Mammary epithelial cell (primary cell): ENCODE measurements at regions not wholly inside any gene's neighbourhood (a gene's known extent, or its start where the extent isn't known, plus 50 kb on each side); places are given as distances from the start of the nearest gene placed in this dataset.

Experiments
- EZH2 ChIP-seq: IDR thresholded peaks from 2 replicates; pipeline ENCODE4 v1.6.1; 2012; ENCODE audit warnings: low read length, inconsistent platforms, borderline replicate concordance
- TF ChIP-seq, protein P1 (sequence below), 2 donors: IDR thresholded peaks in 1 of 2; conservative IDR thresholded peaks in 1 of 2; 2 replicates each; pipeline ENCODE4 v1.5.1; 2011 to 2012; ENCODE audit warnings: inconsistent platforms in 2 of 2, low read length in 2 of 2, mild to moderate bottlenecking in 2 of 2, control low read depth in 1 of 2, low read depth in 1 of 2; ENCODE audit not compliant: insufficient read depth in 1 of 2; ENCODE audit errors: extremely low read depth in 1 of 2

DNA sequence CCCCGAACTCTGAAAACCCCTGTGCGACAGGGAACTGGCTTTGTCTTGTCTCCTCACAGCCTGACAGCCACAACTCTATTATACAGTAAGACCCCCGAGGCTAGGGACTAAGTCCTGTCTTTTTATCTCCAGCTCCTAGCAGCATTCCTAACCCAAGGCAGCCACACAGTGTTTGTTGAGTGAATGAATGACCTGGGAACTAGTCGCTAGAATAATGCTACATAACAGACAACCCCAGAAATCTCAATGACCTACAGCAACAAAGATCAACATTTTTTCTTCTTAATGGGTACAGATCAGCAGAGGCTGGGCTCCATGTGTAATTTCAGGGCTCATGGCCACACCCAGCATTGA is 71.4 kb upstream of the TNRC6C start:
- TF ChIP-seq, protein P1, sequence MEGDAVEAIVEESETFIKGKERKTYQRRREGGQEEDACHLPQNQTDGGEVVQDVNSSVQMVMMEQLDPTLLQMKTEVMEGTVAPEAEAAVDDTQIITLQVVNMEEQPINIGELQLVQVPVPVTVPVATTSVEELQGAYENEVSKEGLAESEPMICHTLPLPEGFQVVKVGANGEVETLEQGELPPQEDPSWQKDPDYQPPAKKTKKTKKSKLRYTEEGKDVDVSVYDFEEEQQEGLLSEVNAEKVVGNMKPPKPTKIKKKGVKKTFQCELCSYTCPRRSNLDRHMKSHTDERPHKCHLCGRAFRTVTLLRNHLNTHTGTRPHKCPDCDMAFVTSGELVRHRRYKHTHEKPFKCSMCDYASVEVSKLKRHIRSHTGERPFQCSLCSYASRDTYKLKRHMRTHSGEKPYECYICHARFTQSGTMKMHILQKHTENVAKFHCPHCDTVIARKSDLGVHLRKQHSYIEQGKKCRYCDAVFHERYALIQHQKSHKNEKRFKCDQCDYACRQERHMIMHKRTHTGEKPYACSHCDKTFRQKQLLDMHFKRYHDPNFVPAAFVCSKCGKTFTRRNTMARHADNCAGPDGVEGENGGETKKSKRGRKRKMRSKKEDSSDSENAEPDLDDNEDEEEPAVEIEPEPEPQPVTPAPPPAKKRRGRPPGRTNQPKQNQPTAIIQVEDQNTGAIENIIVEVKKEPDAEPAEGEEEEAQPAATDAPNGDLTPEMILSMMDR (conservative IDR thresholded peaks at IDR 0.05 in 1 of 2, IDR thresholded peaks at IDR 0.05 in 1 of 2; ENCODE audit: extremely low read depth in 1 of 2, insufficient read depth in 1 of 2, low read depth in 1 of 2, low read length in 2 of 2): no peak
- no peak for TF ChIP-seq EZH2
